ENCODE measurements at regions not wholly inside any gene's neighbourhood (a gene's known extent, or its start where the extent isn't known, plus 50 kb on each side); places are given as distances from the start of the nearest gene placed in this dataset.

GRCh38 chr7:85612514-85612913 is 425.7 kb upstream of the SEMA3D start:
- intact Hi-C loops (cut with DNase I) = no loop called here
- peaks cover 0 to 12% (median 0%) of the 10 kb centered on the region in 12 donors for H3K9me3 ChIP-seq
- DNase-seq (no peak), ATAC-seq (no peak)
- H3K27me3 ChIP-seq = no peaks in the 10 kb centered on the region
- no peaks in the 10 kb centered on the region for H3K4me1 ChIP-seq
- no peak overlapping the region for H3K27ac ChIP-seq
- no peak for TF ChIP-seq POLR2A (IDR thresholded peaks at IDR 0.05)
- no peak for TF ChIP-seq CTCF (IDR thresholded peaks at IDR 0.05)
- H3K4me3 ChIP-seq = no peak overlapping the region
- H3K36me3 ChIP-seq = no peaks in the 10 kb centered on the region

GRCh38 chr7:85608804-85609203 is 421.9 kb upstream of the SEMA3D start:
- intact Hi-C loops (cut with DNase I) = no loop called here
- no peak for ATAC-seq
- no peak for DNase-seq
- H3K27ac ChIP-seq = no peak overlapping the region
- H3K4me3 ChIP-seq = no peak overlapping the region
- TF ChIP-seq CTCF (IDR thresholded peaks at IDR 0.05) (no peak), POLR2A (IDR thresholded peaks at IDR 0.05) (no peak)
- no peaks in the 10 kb centered on the region for H3K9me3 ChIP-seq
- no peaks in the 10 kb centered on the region for H3K36me3 ChIP-seq
- no peaks in the 10 kb centered on the region for H3K27me3 ChIP-seq
- no peaks in the 10 kb centered on the region for H3K4me1 ChIP-seq

DNA sequence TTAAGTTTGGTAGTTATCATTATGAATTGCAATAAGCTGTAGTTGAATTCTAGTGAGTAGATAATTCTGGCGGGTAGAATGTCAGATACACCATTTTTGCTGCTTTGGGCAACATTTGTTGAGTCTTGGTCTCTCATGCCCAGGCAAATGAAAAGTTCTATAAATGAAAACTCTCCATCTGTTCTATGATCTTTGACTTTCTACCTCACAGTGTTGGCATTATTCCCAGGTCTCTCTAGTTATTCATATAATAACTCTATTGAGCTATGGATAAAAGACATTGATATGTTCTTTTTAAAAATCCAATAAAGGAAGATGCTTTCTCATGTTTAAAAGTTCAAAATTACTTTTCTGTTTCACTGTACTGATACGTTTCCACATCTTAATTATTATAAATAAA is 415.3 kb upstream of the SEMA3D start:
- 64 to 80% (median 71%) methylated on average over 2 of the region's 2 CpGs for WGBS, 4 donors
- no peak for DNase-seq
- Histone ChIP-seq H3K36me3 (no peaks in the 10 kb centered on the region), H3K4me1 (no peaks in the 10 kb centered on the region), H3K4me3 (no peak overlapping the region), H3K9me3 (no peaks in the 10 kb centered on the region), H3K27me3 (no peaks in the 10 kb centered on the region), H3K27ac (no peak overlapping the region)
- ATAC-seq = no peak
- intact Hi-C loops (cut with DNase I) = no loop called here
- TF ChIP-seq POLR2A (IDR thresholded peaks at IDR 0.05) (no peak), CTCF (IDR thresholded peaks at IDR 0.05) (no peak)

DNA sequence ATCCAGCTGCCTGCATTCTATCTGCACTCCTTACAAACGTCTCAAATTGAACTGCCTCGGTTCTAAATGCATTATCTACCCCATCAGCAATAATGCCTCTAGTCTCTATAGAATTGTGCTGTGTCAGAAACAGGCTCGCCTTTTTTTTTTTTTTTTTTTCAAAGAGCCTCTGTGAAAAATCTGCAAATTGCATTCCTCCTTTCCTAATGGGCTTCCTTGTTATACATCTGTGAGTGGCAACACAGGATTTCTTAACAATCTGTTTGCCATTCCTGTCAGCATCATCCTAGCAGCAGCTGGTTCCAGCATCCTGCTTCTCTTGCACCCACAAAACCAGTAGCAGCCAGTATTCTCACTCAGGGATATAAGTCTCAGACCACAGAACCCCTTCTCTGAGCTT is 413.5 kb upstream of the SEMA3D start:
- DNase-seq (no peak), ATAC-seq (no peak)
- H3K4me3 ChIP-seq = no peak overlapping the region
- H3K27me3 ChIP-seq = no peaks in the 10 kb centered on the region
- no peaks in the 10 kb centered on the region for H3K4me1 ChIP-seq
- intact Hi-C loops (cut with DNase I) = no loop called here
- H3K27ac ChIP-seq = no peak overlapping the region
- TF ChIP-seq POLR2A (IDR thresholded peaks at IDR 0.05) (no peak), CTCF (IDR thresholded peaks at IDR 0.05) (no peak)
- H3K9me3 ChIP-seq = no peaks in the 10 kb centered on the region
- 28 to 37% (median 31%) methylated on average over 3 of the region's 3 CpGs for WGBS, 4 donors
- H3K36me3 ChIP-seq = no peaks in the 10 kb centered on the region

All from heart left ventricle (tissue), 16 donors.